ENCODE measurements at regions not wholly inside any gene's neighbourhood (a gene's known extent, or its start where the extent isn't known, plus 50 kb on each side); places are given as distances from the start of the nearest gene placed in this dataset.
"Not testable (repeated sequence)": the region's sequence is repeated elsewhere in the genome, so short reads cannot be mapped to it uniquely, and the experiment has no call there.

DNA sequence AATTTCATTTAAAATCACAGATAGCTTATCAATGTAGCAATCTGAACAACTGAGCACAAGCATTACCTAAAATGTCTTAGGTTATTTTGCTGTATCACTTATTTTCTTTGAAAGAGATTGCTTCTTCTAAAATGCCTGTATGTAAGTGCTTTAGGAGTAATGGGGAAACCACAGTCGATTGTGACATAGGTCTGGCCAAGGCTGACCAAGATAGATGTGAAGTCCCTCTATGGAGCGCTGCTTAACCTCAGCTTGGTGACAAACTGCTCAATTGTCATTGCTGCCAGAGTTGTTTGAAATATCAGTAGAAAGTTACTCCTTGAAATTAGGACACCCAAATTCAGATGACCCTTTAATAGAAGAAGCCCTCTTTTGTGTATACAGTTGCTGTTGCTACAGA, 401.9 kb upstream of the NDST4 start:
- no peak for DNase-seq (ENCODE audit: extremely low read depth, low read depth, low spot score)

DNA sequence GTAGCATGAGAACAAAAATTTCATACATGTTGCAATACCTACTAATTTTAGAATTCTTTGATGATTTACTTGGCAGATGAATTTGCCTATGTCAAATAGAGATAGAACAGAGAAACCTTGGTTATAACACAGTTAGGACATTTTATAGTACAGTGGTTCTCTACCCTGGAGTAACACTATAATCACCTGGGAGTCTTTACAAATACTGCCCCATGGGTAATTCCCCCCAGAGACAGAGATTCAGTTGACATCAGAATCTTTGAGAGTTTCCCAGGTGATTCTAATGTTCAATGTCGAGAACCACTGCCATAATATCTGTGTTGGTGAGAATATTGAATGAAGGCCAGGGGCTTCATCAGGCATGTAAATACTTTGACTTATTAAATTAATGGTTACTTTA, 401.3 kb upstream of the NDST4 start:
- DNase-seq (ENCODE audit: extremely low read depth, low read depth, low spot score), result no peak

DNA sequence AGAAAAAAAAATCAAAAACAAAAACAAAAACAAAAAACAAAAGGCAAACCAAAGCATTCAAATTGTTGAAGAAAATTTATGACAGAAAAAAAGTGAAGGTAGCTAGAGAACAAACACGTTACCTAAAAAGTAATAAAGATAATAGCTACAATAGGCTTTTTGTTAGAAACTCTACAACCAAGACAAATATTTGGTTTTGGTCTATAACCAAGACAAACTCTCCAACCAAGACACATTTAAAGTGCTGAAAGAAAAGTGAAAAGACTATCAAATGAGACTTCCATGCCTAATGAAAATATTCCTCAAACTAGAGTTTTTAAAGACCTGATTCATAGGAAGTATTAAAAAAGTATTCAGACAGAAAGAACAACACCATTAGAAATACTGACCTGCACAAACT, 391.9 kb upstream of the NDST4 start:
- DNase-seq (ENCODE audit: extremely low read depth, low read depth, low spot score), result no peak

DNA sequence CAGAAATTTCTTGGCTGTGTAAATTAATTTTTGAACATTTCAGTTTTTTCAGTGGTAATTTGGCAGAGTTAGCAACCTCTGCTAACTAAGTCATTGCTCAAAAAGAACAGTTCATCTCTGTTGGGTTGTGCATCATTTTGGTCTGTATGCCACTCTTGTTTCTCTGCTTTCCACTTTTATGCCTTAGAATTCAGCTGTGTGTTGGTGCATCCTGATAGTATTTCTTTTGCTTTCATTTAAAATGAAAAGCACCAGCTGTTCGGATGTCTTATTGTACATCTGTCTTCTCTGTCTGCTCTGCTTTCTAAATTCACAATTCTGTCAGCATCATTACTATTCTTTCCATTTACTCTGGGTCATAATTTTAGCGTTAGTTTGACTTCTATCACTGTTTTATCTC, 388.2 kb upstream of the NDST4 start:
- DNase-seq (ENCODE audit: extremely low read depth, low read depth, low spot score), result no peak

DNA sequence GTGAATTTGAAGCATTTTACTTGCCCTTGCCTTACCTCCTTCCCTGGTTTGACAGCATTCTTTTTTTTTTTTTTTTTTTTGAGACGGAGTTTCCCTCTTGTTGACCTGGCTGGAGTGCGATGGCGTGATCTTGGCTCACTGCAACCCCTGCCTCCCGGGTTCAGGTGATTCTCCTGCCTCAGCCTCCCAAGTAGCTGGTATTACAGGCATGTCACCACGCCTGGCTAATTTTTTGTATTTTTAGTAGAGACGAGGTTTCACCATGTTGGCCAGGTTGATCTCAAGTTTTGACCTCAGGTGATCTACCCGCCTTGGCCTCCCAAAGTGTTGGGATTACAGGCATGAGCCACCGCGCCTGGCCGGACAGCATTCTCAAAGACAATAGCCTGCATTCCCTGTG, 380.4 kb upstream of the NDST4 start:
- DNase-seq (ENCODE audit: extremely low read depth, low read depth, low spot score), result not testable (repeated sequence)

DNA sequence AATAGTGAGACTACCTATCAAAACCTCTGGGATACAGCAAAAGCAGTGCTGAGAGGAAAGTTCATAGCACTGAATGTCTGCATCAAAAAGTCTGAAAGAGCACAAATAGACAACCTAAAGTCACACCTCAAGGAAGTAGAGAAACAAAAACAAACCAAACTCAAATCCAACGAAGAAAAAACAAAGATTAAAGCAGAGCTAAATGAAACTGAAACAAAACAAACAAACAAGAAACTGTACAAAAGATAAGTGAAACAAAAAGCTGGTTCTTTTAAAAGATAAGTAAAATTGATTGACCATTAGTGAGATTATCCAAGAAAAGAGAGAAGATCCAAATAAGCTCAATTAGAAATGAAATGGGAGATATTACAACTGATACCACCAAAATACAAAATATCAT, 378.3 kb upstream of the NDST4 start:
- DNase-seq (ENCODE audit: extremely low read depth, low read depth, low spot score), result no peak

DNA sequence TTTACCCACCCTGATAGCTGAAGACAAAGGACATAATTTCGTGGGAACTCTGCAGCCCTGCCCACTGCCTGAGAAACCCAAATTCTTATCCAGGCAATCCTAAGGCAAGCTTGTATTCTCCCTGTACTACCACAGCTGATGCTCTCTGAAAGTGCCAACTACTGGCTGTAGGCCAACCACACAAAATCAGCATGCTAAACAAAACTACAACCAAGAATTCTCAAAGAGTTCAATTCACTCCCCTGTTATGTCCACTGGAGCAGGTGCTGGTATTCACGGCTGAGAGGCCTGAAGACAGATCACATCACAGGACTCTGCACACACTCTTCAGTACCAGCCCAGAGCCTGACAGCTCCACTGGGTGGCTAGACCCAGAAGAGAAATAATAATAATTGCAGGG, 375.9 kb upstream of the NDST4 start:
- DNase-seq (ENCODE audit: extremely low read depth, low read depth, low spot score), result no peak

DNA sequence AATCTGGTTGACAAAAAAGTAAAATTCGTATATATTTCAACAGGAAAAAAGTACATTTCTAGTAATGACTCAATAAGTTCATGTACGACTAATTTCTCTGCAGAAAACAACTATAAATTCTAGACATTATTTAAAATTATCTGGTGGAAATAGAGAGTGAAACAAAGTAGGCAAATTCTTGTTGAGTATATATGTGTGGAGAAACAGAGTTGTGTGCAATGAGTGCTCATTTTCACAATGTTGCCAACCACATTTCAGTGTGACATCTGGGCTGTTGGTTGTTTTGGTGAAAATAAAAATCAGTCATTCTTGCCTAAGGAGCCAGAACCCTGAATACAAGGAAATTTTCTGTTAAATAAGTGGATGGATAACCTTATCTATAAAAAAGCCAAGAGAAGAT, 372.0 kb upstream of the NDST4 start:
- DNase-seq (ENCODE audit: extremely low read depth, low read depth, low spot score), result no peak

DNA sequence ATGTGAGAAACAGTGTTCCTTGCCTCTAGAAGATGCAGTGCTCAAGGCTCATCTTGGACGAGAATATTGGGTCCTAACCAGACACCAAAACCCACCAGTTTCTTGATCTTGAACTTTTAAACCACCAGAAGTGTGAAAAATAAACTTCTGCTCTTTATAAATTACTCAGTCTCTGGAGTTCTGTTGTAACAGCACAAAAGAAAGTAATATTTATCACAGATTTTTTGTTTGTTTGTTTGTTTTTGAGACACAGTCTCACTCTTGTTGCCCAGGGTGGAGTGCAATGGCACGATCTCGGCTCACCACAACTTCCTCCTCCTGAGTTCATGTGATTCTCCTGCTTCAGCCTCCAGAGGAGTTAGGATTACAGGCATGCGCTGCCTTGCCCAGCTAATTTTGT, 371.1 kb upstream of the NDST4 start:
- no peak for DNase-seq (ENCODE audit: extremely low read depth, low read depth, low spot score)

DNA sequence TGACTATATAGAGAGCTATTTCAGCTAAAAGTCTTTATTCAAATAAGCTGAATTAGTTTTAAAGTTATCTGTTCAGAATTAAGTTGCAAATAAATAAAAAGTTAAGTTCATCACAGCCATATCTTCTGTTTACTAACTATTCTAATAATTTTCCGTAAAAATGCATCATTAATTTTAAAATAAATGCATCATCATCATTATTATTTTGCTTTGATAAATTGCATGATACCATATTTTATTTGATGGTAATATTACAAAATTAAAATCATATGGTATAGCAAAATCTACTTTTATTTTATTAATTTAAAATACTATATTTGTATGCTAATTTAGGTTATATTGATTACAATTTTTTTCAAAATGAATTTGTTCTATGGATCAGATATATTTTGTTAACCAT, 357.3 kb upstream of the NDST4 start:
- no peak for DNase-seq (ENCODE audit: extremely low read depth, low read depth, low spot score)

DNA sequence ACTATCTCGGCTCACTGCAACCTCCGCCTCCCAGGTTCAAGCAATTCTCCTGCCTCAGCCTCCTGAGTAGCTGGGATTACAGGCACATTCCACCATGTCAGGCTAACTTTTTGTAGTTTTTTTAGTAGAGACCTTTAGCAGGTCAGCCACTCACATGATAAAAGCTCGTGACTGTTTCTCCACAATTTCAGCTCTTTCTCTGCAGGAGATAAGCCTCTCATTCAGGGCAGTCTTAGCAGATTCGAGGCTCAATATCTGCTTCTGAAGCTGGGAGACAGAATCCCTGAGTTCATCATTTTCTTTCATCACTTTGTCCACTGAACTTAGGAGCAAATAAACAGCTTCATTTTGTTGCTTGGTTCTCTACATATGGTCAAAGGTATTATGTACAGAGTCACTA, 345.9 kb upstream of the NDST4 start:
- DNase-seq (ENCODE audit: extremely low read depth, low read depth, low spot score), result not testable (repeated sequence)

DNA sequence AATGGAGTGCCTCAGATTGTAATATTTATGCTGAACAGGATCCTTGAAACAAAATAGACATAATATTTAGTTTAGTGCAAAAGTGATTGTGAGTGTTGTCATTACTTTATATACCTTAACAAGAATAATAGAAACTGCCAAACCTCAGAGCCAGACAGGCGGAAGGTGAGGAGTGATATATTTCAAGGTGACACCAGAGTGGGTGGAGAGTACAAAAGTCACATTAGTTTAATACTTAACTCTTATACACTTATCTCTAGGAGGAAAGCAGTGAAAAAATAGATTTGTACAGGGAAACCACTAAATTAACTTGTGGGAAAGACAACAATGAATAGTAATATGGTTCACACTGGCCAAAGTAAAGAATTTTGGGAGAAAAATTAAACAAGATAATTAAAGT, 342.8 kb upstream of the NDST4 start:
- no peak for DNase-seq (ENCODE audit: extremely low read depth, low read depth, low spot score)

DNA sequence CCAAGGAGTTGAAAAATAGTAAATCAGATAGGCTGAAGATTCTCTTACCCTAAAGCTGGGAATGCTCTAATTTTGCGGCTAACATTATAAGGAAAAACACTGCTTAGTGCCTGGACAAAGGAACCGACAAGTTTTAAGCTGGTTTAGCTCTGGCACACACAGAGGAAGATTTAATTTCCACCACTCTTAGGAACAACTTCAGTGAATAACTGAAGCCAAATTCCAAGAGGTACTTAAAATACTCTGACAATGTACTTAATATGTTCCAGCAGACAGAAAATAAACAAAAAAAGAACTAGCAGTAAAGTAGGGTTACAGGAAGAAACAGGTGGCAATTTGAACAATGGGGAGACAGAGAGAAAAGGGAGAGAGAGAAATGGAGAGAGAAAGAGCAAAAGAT, 340.8 kb upstream of the NDST4 start:
- DNase-seq (ENCODE audit: extremely low read depth, low read depth, low spot score), result no peak

DNA sequence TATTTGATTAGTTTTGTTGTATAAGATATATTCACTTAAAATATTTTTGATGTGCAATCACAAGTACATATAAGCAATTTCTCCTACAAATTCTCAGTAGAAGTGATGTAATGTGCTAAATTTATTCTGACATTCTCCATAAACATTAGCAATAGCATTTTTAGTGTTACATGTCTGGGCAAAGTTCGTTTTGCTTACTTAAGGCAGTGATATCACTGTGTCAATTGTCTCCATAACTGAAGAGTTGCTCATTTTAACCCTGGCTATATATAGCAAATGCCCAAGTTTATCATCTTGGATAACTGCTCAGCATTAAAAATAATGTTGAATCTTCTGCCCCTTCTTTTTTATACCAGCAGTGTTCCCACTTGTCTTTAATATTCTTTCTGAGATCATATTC, 340.0 kb upstream of the NDST4 start:
- DNase-seq (ENCODE audit: extremely low read depth, low read depth, low spot score), result no peak

DNA sequence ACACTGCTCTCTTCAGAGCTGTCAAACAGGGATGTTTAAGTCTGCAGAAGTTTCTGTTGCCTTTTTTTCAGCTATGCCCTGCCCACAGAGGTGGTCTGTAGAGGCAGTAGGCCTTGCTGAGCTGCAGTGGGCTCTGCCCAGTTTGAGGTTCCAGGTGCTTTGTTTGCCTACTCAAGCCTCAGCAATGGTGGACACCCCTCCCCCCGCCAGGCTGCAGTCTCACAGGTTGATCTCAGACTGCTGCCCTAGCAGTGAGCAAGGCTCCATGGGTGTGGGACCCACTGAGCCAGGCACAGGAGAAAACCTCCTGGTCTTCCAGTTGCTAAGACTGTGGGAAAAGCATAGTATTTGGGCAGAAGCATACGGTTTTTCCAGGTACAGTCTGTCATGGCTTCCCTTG, 338.8 kb upstream of the NDST4 start:
- DNase-seq (ENCODE audit: extremely low read depth, low read depth, low spot score), result not testable (repeated sequence)

DNA sequence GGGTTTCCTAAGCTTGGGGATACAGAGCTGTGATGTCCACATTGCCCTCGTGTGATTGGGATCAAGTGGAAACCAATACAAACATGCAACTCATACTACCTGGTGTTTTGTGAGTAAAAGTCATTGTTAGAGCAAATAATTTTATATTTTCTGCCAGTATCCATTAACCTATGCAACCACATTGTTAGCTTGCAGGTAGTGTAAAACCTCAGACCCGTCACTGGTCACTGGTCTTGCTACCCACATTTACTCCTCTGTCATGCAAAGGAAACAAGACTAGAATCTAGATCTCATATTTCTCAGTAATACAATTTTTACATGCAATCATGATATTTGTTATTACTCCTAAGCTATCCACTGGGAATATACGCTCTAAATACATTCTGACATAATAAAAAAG, 324.3 kb upstream of the NDST4 start:
- DNase-seq (ENCODE audit: extremely low read depth, low read depth, low spot score), result no peak

DNA sequence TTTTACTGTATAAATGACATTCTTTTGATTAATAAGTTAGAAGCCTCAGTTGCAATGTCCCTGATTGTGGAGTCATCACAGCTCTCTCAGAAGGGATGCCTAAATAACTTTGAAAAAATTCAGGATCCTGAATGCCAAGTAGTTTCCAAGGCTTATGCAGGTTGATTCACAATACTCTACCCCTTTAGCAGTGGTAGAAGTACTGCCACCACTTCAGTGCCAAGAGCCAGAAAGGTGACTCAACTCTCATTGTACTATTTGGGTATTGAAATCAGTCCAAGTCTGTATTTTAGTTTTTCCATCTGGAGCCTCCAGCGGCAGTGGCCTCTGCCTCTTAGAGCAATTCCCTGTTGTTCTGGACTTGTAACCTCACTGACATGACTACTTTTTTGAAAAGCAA, 320.1 kb upstream of the NDST4 start:
- DNase-seq (ENCODE audit: extremely low read depth, low read depth, low spot score), result no peak

DNA sequence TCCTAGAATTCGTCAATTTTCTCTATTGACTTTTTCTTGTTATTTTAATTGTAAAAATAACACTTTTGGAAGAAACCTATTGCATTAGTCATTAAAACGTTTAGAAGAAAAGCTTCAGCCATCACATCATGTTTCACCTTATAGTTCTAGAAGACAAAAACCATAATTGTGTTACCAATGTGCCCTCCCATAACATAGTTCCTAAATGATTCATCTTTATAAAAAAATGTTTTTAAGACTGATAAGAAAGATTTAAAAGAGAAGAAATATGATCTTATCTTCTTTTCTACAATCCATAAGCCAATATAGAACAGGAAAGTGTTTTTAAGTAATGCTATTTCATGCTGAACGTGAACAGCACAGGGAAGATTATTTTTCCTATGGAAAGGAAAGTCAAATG, 316.6 kb upstream of the NDST4 start:
- no peak for DNase-seq (ENCODE audit: extremely low read depth, low read depth, low spot score)

DNA sequence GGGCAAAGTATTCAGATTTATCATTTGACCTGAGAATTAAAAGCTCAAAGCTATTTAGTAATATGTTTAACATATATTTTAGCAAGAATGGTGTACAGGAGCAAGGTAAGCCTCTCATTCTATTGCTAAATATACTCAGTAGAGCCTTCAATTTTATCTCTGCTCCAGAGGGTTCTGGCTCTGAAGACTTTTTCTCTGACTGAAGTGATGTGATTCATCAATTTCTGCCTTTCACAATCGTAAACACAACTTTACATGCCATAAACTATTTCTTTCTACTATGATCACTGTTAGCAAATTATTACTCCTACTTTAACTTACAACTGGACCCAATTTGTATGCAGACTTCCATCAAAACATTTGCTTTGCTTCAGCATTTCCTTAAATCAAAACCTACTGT, 315.0 kb upstream of the NDST4 start:
- DNase-seq (ENCODE audit: extremely low read depth, low read depth, low spot score), result no peak

DNA sequence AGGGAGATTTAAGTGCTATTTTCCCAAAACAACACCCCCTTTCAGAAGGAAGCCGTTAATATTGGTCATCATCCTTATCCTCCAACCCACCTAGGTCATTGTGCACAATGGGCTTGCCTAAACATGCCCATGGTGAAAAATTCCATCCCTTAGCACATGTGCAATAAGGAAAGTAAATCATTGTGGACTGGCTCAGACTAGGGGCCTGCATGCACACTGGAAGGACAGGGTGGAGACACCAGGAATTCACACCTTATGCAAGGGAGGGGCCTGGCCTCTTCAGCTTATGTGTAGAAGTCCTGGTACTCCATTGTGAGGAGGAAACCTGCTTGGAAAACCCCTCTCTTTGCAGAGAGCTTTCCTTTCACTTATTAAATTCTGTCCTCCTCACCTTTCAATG, 311.4 kb upstream of the NDST4 start:
- DNase-seq (ENCODE audit: extremely low read depth, low read depth, low spot score), result no peak

DNA sequence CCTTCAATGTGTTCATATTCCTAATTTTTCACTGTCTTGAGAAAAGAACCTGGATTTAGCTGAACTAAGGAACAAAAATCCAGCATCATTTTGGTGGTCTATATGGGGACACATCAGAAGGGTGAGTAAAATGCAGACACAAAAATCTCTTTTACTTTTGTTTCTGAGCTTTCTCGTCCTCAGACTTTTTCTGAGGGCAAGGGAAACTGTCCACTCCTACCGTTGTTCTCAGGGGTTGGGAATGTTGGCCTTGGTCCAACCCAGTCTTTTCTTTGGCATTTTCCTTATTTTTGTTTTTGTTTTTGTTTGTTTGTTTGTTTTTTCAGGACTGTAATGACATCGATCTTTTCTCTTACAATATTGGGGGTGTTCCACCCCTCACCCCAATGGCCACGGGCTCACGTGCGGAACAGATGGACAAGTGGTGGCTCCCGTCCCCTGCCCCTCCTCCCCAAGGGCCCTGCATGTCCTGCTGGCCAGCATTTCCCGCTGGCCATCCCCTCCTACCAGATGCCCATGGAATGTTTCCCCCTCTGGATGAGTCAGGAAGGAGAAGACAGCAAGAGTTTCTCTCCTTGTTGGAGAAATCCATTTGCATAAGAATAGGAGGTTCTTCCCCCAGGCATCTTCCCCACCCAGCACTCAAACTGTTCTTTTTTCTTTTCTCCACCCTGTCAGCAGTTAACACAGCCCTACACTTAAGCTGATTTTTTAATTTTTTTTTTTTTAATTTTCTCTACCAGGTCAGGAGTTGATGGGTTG, 305.4 kb upstream of the NDST4 start:
- no peak for DNase-seq (ENCODE audit: extremely low read depth, low read depth, low spot score)

DNA sequence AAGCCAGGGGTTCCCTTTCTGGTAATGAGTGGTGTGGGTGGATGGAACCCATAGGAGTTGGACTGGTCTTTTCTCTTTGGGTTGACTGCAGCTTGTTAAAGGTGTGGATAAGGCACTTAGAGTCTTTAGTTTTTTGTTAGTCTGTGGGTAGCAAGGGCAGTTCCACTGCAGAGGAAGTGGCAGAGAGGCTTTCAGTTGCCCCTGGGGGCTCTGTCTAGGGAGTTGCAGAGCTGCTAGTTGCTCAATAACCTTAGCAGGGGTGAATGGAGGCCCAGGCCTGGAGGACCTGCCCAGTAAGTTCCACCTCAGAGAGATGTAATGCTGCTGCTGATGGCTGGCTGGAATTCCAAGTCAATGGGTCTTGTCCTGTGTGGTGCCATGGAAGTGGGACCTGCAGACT, 282.6 kb upstream of the NDST4 start:
- DNase-seq (ENCODE audit: extremely low read depth, low read depth, low spot score), result no peak

DNA sequence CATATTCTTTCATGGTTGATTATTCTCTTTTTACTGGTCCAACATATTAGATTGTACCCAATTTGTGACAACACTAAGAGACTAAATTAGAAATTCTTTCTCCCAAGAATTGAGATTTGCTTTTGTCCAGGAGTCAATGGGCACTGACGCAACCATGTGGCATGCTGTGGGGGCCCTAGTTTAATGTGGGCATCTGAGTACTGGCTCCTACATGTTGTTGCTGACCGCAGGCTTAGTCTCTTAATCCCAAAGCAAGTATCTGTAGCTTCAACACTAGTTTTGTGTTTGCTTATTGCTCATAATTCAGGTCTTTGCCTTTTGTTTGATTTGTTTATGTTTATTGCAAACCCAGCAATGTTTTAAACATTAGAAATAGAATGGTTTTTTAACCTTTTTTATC, 263.4 kb upstream of the NDST4 start:
- no peak for DNase-seq (ENCODE audit: extremely low read depth, low read depth, low spot score)

All from glomerular endothelial cell (primary cell).